ENCODE measurements at regions not wholly inside any gene's neighbourhood (a gene's known extent, or its start where the extent isn't known, plus 50 kb on each side); places are given as distances from the start of the nearest gene placed in this dataset.

DNA sequence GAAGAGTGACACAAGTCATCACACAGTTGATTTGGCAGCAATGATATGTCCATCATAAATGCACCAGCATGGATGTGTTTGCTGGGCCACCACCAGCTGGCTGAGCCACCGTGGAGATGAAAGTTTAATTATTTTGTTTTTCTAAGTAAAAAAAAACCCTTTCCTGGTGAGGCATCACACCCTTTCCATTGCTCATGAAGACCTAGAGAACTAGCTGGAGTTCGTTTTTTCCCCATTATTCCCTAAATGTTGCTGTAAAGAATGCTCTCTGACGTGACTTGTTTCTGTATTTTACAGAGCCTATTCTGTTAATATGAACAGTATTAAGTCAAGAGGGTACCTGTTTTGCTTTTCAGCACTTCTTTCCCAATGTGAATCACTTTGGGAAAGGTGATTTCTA lies 257.9 kb downstream of the MSRB3 start:
- no peak overlapping the region for H2AFZ ChIP-seq
- H3K27ac ChIP-seq, result no peak overlapping the region
- no TSS peak for BruUV-seq (replicated peaks)
- H3K9me3 ChIP-seq (ENCODE audit: insufficient read depth, low read depth), result peaks cover 17% of the 10 kb centered on the region; the same call in 1 of the 2 replicates
- H3K79me2 ChIP-seq (ENCODE audit: low read depth), result no peaks in the 10 kb centered on the region
- H3K4me3 ChIP-seq, result no peak overlapping the region
- POLR2A ChIA-PET (ENCODE audit: unreplicated experiment), result interaction anchor here (0.9 kb wide), 1 partner anchor 917 kb away, joined by 6 read pairs; no protein-coding TSS in a partner anchor
- peaks cover 7% of the 10 kb centered on the region; the same call in 1 of the 2 replicates for H3K4me1 ChIP-seq (replicated peaks; ENCODE audit: insufficient read depth)
- H3K4me2 ChIP-seq, result no peak overlapping the region
- no peaks in the 10 kb centered on the region for H3K9me2 ChIP-seq (ENCODE audit: insufficient read depth)
- CTCF ChIA-PET, result no interaction called here
- no peak for DNase-seq
- H3F3A ChIP-seq (ENCODE audit: insufficient read depth, low read depth), result no peaks in the 10 kb centered on the region
- intact Hi-C loops (cut with micrococcal nuclease; ENCODE audit: unreplicated experiment), result loop anchor here (5.0 kb wide), 1 partner anchor 341 kb away; no protein-coding TSS in a partner anchor
- TF ChIP-seq EZH2 (IDR thresholded peaks at IDR 0.05; ENCODE audit: low read depth), result no peak
- TF ChIP-seq, protein P1, sequence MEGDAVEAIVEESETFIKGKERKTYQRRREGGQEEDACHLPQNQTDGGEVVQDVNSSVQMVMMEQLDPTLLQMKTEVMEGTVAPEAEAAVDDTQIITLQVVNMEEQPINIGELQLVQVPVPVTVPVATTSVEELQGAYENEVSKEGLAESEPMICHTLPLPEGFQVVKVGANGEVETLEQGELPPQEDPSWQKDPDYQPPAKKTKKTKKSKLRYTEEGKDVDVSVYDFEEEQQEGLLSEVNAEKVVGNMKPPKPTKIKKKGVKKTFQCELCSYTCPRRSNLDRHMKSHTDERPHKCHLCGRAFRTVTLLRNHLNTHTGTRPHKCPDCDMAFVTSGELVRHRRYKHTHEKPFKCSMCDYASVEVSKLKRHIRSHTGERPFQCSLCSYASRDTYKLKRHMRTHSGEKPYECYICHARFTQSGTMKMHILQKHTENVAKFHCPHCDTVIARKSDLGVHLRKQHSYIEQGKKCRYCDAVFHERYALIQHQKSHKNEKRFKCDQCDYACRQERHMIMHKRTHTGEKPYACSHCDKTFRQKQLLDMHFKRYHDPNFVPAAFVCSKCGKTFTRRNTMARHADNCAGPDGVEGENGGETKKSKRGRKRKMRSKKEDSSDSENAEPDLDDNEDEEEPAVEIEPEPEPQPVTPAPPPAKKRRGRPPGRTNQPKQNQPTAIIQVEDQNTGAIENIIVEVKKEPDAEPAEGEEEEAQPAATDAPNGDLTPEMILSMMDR (conservative IDR thresholded peaks at IDR 0.05), result no peak
- no peaks in the 10 kb centered on the region for H3K36me3 ChIP-seq (ENCODE audit: low read depth)
- no peaks in the 10 kb centered on the region for H4K20me1 ChIP-seq (ENCODE audit: insufficient read depth)
- H3K27me3 ChIP-seq (ENCODE audit: insufficient read depth, low read depth), result no peaks in the 10 kb centered on the region

DNA sequence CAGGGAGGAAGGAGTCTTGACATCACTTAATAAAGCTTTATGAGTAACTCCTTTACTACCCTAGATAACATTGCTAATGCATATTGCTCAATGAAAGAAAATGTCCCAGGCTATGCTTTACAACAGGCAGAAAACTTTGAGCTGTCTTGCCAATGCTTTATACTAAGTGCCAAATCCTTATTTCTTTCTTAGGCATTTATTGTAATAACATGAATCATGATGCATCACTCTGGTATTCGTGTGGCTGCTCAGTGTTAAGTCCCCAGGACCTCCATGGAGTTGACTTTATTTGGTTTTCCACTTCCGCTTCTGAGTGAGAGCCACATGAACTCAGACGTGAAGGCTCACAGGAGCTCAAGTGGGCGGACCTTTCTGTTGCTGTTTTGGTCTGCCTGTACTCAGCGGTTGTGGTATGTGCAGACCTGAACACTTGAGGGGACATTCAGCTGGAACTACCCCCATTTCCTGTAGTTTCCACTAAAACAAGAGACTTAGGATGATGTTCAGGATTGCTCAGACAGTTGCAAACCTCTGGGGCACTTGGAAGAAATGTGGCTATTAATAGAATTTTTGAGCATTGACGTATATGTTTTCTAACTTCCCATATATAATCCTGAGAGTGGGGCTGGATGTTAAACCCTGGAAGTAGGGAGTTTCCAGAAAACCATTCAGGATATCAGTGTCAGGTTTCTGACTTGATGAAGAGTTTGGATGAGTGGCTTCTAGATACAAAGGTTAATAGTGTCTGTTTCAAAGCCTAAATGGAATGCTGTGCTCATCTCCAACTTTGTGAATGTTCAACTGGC lies 258.6 kb downstream of the MSRB3 start:
- Histone ChIP-seq H4K20me1 (ENCODE audit: insufficient read depth) (no peaks in the 10 kb centered on the region), H3K27ac (no peak overlapping the region), H3K4me2 (no peak overlapping the region), H3K79me2 (ENCODE audit: low read depth) (no peaks in the 10 kb centered on the region), H3F3A (ENCODE audit: insufficient read depth, low read depth) (no peaks in the 10 kb centered on the region), H3K9me2 (ENCODE audit: insufficient read depth) (no peaks in the 10 kb centered on the region), H3K4me3 (no peak overlapping the region), H2AFZ (no peak overlapping the region), H3K4me1 (replicated peaks; ENCODE audit: insufficient read depth) (peaks cover 7% of the 10 kb centered on the region; the same call in 1 of the 2 replicates), H3K36me3 (ENCODE audit: low read depth) (no peaks in the 10 kb centered on the region), H3K27me3 (ENCODE audit: insufficient read depth, low read depth) (no peaks in the 10 kb centered on the region), H3K9me3 (ENCODE audit: insufficient read depth, low read depth) (peaks cover 17% of the 10 kb centered on the region; the same call in 1 of the 2 replicates)
- TF ChIP-seq EZH2 (IDR thresholded peaks at IDR 0.05; ENCODE audit: low read depth), result no peak
- TF ChIP-seq, protein P1 (conservative IDR thresholded peaks at IDR 0.05), result no peak
- intact Hi-C loops (cut with micrococcal nuclease; ENCODE audit: unreplicated experiment), result loop anchor here (5.0 kb wide), 1 partner anchor 340 kb away; no protein-coding TSS in a partner anchor
- CTCF ChIA-PET, result no interaction called here
- BruUV-seq (replicated peaks), result no TSS peak
- peak; percentile 55 to 60 for DNase-seq
- POLR2A ChIA-PET (ENCODE audit: unreplicated experiment), result interaction anchor here (0.5 to 0.9 kb wide), 2 partner anchors 390 to 916 kb away, joined by 6 read pairs; no protein-coding TSS in a partner anchor

DNA sequence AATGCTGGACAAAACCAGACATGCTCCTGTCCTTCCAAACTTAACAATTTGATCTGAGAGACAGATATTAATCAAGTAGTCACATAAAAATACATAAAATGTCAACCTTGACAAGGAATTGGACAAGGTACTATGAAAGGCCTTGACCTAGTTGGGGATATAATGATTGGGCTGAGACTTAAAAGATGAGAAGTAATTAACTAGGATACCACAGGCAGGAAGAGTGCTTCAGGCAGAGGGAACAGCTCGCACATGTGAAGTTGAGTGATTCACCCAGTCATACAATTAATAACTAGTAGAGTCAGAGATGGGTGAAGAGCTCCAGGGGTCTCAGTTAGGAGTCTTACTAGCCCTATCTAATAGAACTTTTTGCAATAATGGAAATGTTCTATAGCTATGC lies 259.5 kb downstream of the MSRB3 start:
- no peak overlapping the region for H3K27ac ChIP-seq
- CTCF ChIA-PET, result interaction anchor here (0.7 kb wide), 1 partner anchor 166 kb away, joined by 4 read pairs; no protein-coding TSS in a partner anchor
- no peaks in the 10 kb centered on the region for H3K36me3 ChIP-seq (ENCODE audit: low read depth)
- peaks cover 17% of the 10 kb centered on the region; the same call in 1 of the 2 replicates for H3K9me3 ChIP-seq (ENCODE audit: insufficient read depth, low read depth)
- intact Hi-C loops (cut with micrococcal nuclease; ENCODE audit: unreplicated experiment), result loop anchor here (5.0 kb wide), 1 partner anchor 339 kb away; no protein-coding TSS in a partner anchor
- no TSS peak for BruUV-seq (replicated peaks)
- no peak overlapping the region for H3K4me2 ChIP-seq
- no peaks in the 10 kb centered on the region for H3K27me3 ChIP-seq (ENCODE audit: insufficient read depth, low read depth)
- no peaks in the 10 kb centered on the region for H3K9me2 ChIP-seq (ENCODE audit: insufficient read depth)
- POLR2A ChIA-PET (ENCODE audit: unreplicated experiment), result no interaction called here
- H3K4me1 ChIP-seq (replicated peaks; ENCODE audit: insufficient read depth), result peaks cover 7% of the 10 kb centered on the region; the same call in 1 of the 2 replicates
- no peaks in the 10 kb centered on the region for H3K79me2 ChIP-seq (ENCODE audit: low read depth)
- no peak overlapping the region for H2AFZ ChIP-seq
- DNase-seq, result no peak
- TF ChIP-seq EZH2 (IDR thresholded peaks at IDR 0.05; ENCODE audit: low read depth), result no peak
- TF ChIP-seq, protein P1 (conservative IDR thresholded peaks at IDR 0.05), result no peak
- H3K4me3 ChIP-seq, result no peak overlapping the region
- H3F3A ChIP-seq (ENCODE audit: insufficient read depth, low read depth), result no peaks in the 10 kb centered on the region
- H4K20me1 ChIP-seq (ENCODE audit: insufficient read depth), result no peaks in the 10 kb centered on the region

Measured in PC-9 (cell line).